ENCODE measurements at regions not wholly inside any gene's neighbourhood (a gene's known extent, or its start where the extent isn't known, plus 50 kb on each side); places are given as distances from the start of the nearest gene placed in this dataset.

- Histone ChIP-seq H3K4me1 (no peaks in the 10 kb centered on the region), H3K36me3 (no peaks in the 10 kb centered on the region), H3K9me3 (no peaks in the 10 kb centered on the region), H3K27ac (no peak overlapping the region), H3K4me3 (no peak overlapping the region), H3K27me3 (no peaks in the 10 kb centered on the region)
- in situ Hi-C loops (cut with MboI; ENCODE audit: low sequenced_read_pairs in 4 of 4) = no loop called here
- DNase-seq (no peak), ATAC-seq (no peak)
- intact Hi-C loops (cut with DNase I; ENCODE audit: low total_unique reads) = no loop called here
- TF ChIP-seq CTCF (IDR thresholded peaks at IDR 0.05 in 4 of 5, conservative IDR thresholded peaks at IDR 0.05 in 1 of 5) (no peak), POLR2A (IDR thresholded peaks at IDR 0.05) (no peak)
These were observed 268.0 kb downstream of the KCNC2 start for GRCh38 chr12:74941670-74942069.

DNA sequence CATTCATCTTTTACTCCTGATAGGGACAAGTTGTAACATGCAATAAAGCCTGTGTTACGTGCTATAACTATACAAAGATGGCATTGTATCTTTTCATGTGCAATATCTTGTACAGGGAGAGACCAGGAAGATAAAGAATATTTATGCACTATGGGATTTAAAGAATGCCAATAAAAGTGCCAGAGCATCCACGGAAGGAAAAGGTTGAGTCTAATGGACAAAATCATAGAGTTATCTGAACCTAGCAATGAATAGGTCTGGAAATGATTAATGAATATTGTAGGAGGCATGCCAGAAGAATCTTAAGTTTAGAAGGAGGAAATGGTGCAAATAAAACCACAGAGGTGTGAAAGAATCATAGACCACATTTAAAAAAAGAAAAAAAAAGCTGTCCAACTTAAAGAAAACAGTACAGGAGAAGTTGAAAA, 263.9 kb downstream of the KCNC2 start:
- ATAC-seq = no peak
- Histone ChIP-seq H3K27me3 (no peaks in the 10 kb centered on the region), H3K4me3 (no peak overlapping the region), H3K9me3 (no peaks in the 10 kb centered on the region), H3K4me1 (no peaks in the 10 kb centered on the region), H3K27ac (no peak overlapping the region), H3K36me3 (no peaks in the 10 kb centered on the region)
- in situ Hi-C loops (cut with MboI; ENCODE audit: low sequenced_read_pairs in 4 of 4) = no loop called here
- TF ChIP-seq CTCF (IDR thresholded peaks at IDR 0.05 in 4 of 5, conservative IDR thresholded peaks at IDR 0.05 in 1 of 5) = no peak
- TF ChIP-seq POLR2A (IDR thresholded peaks at IDR 0.05) = no peak
- intact Hi-C loops (cut with DNase I; ENCODE audit: low total_unique reads) = no loop called here
- no peak for DNase-seq

- TF ChIP-seq POLR2A (IDR thresholded peaks at IDR 0.05) = no peak
- no peak for TF ChIP-seq CTCF (IDR thresholded peaks at IDR 0.05 in 4 of 5, conservative IDR thresholded peaks at IDR 0.05 in 1 of 5)
- Histone ChIP-seq H3K27ac (no peak overlapping the region), H3K9me3 (no peaks in the 10 kb centered on the region), H3K4me1 (no peaks in the 10 kb centered on the region), H3K4me3 (no peak overlapping the region), H3K27me3 (no peaks in the 10 kb centered on the region), H3K36me3 (no peaks in the 10 kb centered on the region)
- intact Hi-C loops (cut with DNase I; ENCODE audit: low total_unique reads) = no loop called here
- DNase-seq (no peak), ATAC-seq (no peak)
- in situ Hi-C loops (cut with MboI; ENCODE audit: low sequenced_read_pairs in 4 of 4) = no loop called here
These were observed 255.9 kb downstream of the KCNC2 start for GRCh38 chr12:74953697-74954096.

DNA sequence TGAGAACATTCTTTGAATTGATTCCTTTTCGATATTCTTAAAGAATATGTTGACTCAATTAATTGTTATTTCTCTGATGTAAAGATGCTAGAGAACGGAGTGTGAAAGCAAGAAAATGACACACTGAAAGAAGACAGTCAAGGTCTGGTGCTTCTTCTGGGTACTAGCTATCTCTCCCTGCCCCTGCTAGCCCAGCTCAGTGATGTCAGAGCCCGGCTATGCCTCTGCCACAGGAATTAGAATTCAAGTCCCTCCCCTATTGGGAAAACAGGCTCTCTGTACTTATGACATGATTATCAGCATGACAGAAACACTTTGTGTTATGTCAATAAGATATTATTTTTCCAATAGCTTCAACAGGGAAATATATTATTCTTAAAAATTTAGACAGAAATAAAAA, 252.4 kb downstream of the KCNC2 start:
- no peaks in the 10 kb centered on the region for H3K27me3 ChIP-seq
- intact Hi-C loops (cut with DNase I; ENCODE audit: low total_unique reads) (no loop called here), in situ Hi-C loops (cut with MboI; ENCODE audit: low sequenced_read_pairs in 4 of 4) (no loop called here)
- no peak overlapping the region for H3K27ac ChIP-seq
- ATAC-seq (no peak), DNase-seq (no peak)
- no peaks in the 10 kb centered on the region for H3K9me3 ChIP-seq
- no peaks in the 10 kb centered on the region for H3K4me1 ChIP-seq
- TF ChIP-seq POLR2A (IDR thresholded peaks at IDR 0.05) (no peak), CTCF (IDR thresholded peaks at IDR 0.05 in 4 of 5, conservative IDR thresholded peaks at IDR 0.05 in 1 of 5) (no peak)
- H3K4me3 ChIP-seq = no peak overlapping the region
- no peaks in the 10 kb centered on the region for H3K36me3 ChIP-seq

- Histone ChIP-seq H3K4me3 (no peak overlapping the region), H3K27ac (no peak overlapping the region), H3K36me3 (no peaks in the 10 kb centered on the region), H3K4me1 (no peaks in the 10 kb centered on the region), H3K9me3 (no peaks in the 10 kb centered on the region), H3K27me3 (no peaks in the 10 kb centered on the region)
- TF ChIP-seq CTCF (IDR thresholded peaks at IDR 0.05 in 4 of 5, conservative IDR thresholded peaks at IDR 0.05 in 1 of 5) (no peak), POLR2A (IDR thresholded peaks at IDR 0.05) (no peak)
- DNase-seq (no peak), ATAC-seq (no peak)
- intact Hi-C loops (cut with DNase I; ENCODE audit: low total_unique reads) = no loop called here
- in situ Hi-C loops (cut with MboI; ENCODE audit: low sequenced_read_pairs in 4 of 4) = no loop called here
These were observed 252.0 kb downstream of the KCNC2 start for GRCh38 chr12:74957634-74958033.

Data from gastrocnemius medialis (tissue), 4 donors.